NCI-H345 treated with DMSO at 0.1 percent for 48 hours (cell line): ENCODE measurements at regions not wholly inside any gene's neighbourhood (a gene's known extent, or its start where the extent isn't known, plus 50 kb on each side); places are given as distances from the start of the nearest gene placed in this dataset.

Source experiments
- DNase-seq: peaks from one replicate; lab custom pipeline; 2025; ENCODE audit not compliant: unreplicated experiment; lab: John Stamatoyannopoulos, UW

- DNase-seq, result no peak
Measured at GRCh38 chr2:121860033-121860757, 104.7 kb downstream of the TSN start.

DNA sequence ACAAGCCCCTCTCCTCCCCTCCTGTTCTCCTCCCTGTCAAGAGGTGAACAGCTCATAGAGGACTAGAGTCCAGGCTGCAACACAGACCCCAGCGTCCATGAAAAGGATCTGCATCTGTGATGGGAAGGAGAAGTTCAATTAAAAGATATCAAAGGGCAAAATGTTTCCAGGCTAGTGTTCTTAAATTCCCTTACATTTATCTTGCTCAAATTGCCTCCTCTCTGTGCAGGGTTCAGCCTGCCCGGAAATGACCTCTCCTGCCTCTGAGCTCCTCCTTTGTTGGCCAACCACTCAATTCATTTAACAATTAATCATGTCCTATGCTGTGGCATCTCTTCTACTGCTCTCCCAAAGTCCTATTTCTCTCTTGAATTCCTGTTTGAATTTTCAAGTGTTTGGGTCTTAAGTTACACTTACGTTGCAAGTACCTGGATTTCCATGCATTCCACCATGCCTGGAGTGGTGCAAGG lies 105.3 kb downstream of the TSN start:
- no peak for DNase-seq

DNA sequence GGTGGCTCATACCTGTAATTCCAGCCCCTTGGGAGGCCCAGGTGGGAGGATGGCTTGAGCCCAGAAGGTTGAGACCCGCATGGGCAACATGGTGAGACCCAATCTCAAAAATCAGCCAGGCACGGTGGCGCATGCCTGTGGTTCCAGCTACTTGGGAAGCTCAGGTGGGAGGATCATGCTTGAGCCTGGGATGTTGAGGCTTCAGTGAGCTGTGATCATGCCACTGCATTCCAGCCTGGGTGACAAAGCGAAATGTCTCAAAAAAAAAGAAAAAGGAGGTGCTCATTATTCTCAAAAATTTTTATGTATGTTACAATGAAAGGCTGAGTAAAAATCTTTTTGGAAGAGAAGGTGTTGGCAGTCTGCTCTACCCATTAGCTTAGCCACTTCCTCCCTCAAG lies 106.8 kb downstream of the TSN start:
- no peak for DNase-seq

DNA sequence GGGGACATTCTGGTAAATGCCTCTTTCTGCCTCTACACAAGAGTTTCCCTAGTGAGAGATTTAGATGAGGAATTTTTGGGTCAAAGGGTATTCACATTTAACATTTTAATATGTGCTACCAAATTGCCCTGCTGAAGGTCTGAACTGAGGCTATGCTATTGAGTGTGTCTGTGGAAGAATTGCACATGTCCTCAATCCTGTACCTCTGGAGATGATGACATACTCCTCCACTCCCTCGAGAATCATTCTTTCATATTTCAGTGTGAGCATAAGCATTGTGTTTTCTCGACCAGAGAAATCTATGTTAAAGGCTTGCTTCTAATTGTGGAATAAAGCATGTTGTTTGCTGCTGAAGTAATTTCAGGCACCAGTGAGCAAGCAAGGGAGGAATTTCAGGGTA lies 110.5 kb downstream of the TSN start:
- no peak for DNase-seq

- no peak for DNase-seq
Measured at GRCh38 chr2:121866789-121867188, 111.3 kb downstream of the TSN start.

DNA sequence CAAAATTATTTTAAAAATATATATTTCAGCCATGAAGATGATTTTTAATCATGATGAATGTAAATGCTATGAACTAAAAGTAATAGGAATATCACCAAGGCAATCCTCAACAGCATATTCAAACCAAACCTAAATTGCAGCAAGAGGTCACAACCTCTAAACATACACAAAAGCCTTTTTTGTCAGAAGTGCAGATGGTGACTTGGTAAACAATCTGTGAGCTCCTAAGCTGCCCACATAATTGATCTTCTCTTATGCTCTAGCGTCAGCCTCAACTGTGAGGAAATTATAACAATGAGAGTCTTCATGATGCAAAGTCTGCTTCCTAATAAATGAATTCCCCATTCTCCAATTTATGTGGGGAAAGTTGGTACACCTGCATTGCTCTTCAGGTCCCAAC lies 113.2 kb downstream of the TSN start:
- DNase-seq, result no peak

GRCh38 chr2:121869363-121869762 lies 113.9 kb downstream of the TSN start:
- no peak for DNase-seq

GRCh38 chr2:121869873-121870272 lies 114.4 kb downstream of the TSN start:
- no peak for DNase-seq

- DNase-seq, result no peak
Measured at GRCh38 chr2:121872651-121873050, 117.2 kb downstream of the TSN start.

- DNase-seq, result no peak
Measured at GRCh38 chr2:121873864-121874263, 118.4 kb downstream of the TSN start.

GRCh38 chr2:121875585-121876185 lies 120.2 kb downstream of the TSN start:
- no peak for DNase-seq

DNA sequence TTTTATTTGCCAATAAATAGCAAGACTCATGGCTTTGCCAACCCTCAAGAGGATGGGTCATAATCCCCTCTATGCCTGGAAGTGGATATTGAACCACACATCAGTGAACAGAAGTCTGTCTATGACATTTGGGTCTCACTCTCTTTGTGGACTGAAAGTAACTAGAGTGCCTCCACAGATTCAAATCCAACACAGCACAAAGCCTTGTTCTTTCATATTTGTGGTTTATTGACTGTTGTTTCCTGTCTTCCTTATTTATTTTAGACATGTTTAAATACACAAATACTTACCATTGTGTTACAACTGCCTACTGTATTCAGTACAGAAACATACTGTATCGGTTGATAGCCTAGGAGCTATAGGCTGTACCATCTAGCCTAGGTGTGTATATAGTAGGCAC lies 121.9 kb downstream of the TSN start:
- DNase-seq, result no peak

GRCh38 chr2:121880283-121880682 lies 124.8 kb downstream of the TSN start:
- no peak for DNase-seq

- DNase-seq, result no peak
Measured at GRCh38 chr2:121881038-121881437, 125.6 kb downstream of the TSN start.

DNA sequence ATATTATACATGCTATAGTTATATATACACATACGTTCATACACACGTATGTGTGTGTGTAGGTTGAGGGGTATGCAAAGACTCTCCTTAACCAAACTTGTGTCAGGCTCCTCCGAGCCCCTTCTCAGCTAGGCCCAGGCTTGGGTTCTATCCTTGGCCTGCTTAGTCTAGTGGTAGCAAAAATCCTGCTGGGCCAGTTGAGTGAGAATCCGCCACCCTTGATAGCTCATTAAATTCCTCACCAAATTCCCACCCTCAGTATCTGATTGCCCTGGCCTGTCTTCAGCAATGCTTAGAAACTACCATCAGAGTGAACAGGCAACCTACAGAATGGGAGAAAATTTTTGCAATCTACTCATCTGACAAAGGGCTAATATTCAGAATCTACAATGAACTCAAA lies 126.5 kb downstream of the TSN start:
- no peak for DNase-seq

DNA sequence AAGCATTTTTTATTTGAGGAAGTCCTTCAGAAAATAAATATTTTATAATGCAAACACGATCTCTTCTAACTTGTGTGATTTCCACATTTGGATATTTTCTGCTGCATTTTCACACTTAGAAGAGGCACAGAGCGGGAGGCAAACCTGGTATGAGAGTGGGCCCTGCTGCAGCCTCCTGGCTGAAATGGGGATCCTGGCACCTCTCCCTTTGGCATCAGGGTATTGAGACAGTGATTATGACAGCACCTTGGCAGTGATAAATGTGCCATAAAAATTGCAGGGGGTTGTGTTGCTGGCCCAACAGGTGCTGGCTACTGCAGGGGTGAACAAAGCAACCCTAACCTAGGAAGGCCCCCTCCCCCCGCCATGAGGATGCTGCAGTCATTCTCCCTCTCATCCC lies 128.6 kb downstream of the TSN start:
- no peak for DNase-seq

DNA sequence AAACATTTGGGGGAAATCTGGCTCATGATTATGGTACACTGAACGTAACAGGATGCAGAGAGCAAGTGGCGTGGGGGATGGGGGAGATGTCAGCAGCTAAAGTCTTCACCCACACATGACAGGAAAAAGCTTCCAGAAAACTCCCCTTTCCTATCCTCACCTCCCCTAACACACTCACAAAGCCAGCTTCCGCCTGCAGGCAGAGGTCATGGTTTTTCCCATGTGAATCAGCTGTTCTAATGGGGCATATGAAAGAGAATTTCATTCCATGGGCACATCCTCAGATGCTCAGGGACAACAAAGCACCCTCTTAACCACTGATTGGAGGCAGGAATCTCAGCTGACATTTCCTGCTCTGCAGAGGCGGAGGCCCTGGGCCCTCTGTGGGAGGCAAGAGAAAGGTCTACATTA lies 129.1 kb downstream of the TSN start:
- DNase-seq, result no peak

DNA sequence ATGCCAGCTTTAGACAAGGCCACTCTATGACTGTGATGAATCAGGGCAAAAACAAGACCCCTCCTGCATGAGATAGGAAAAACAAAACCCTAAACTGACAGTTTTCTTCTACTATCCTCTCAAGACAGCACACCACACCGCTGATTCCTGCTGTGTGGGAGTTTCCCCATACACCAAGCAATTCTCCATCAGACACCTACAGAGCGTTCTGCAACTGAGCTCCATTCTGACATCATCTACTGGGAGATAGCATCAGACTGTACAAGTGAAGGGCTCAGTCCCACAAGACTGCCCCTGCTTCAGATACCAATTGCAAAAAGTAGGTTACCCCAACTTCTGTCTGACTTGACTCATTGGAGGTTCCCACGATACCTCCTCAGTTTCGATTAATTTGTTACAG lies 130.6 kb downstream of the TSN start:
- DNase-seq, result no peak

- no peak for DNase-seq
Measured at GRCh38 chr2:121887513-121888188, 132.2 kb downstream of the TSN start.

DNA sequence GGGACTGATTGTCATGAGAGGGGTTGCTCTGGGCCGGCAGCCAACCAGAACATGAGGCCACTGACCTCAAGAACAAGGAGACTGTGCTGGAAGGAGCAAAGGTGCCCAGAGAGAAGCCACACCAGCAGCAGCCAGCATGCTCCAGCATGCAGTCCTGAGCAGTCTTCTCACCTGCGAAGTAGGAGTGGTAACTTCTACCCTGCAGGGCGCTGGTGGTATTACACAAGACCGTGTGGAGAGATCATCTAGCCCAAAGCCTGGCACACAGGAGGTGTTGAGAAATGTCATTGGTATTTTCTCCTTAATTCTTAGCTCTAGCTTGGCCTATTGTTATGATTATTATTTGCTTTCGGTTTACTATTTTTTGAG lies 132.7 kb downstream of the TSN start:
- DNase-seq, result no peak

DNA sequence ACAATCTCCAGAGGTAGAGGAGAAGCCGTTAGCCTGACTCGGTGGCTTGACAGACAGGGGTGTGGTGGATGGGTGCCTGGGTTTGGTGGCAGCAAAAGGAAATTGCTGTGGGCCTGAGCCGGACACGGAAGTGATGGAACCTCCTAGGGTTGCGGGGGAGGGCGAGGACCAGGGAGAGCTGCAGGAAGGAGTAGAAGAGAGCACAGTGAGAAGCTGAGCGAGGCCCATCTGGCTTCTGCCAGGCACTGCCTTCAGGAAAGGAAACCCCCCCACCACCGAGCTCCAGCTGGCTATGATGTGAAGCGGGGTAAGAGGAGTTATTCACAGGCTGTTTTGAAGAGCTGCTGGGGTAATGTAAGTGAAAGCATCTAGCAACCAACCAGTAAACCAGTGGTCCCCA lies 134.6 kb downstream of the TSN start:
- DNase-seq, result no peak
